ENCODE measurements at regions not wholly inside any gene's neighbourhood (a gene's known extent, or its start where the extent isn't known, plus 50 kb on each side); places are given as distances from the start of the nearest gene placed in this dataset.

GRCh38 chr15:96974761-96975160 is 644.3 kb downstream of the NR2F2 start:
- Histone ChIP-seq H3K4me3 (no peak overlapping the region), H3K4me1 (replicated peaks in 1 of 2; ENCODE audit: control insufficient read depth in 2 of 2, insufficient read depth in 2 of 2, low read length in 2 of 2) (no peaks in the 10 kb centered on the region), H3K36me3 (ENCODE audit: control insufficient read depth, insufficient read depth, low read length) (no peaks in the 10 kb centered on the region), H4K20me1 (replicated peaks; ENCODE audit: control insufficient read depth, insufficient read depth, low read length) (no peaks in the 10 kb centered on the region), H3K27ac (ENCODE audit: extremely low read depth, low read depth, low read length) (no peak overlapping the region), H3K9ac (ENCODE audit: insufficient read depth in 1 of 2, low read depth in 2 of 2, low read length in 2 of 2) (no peak overlapping the region), H3K79me2 (ENCODE audit: control insufficient read depth, insufficient read depth, low read length) (no peaks in the 10 kb centered on the region), H3K9me1 (ENCODE audit: control insufficient read depth, insufficient read depth, low read length) (no peaks in the 10 kb centered on the region), H3K9me3 (replicated peaks; ENCODE audit: control insufficient read depth, insufficient read depth, low read depth, low read length) (no peaks in the 10 kb centered on the region), H2AFZ (ENCODE audit: low read depth, low read length) (no peak overlapping the region), H3K27me3 (ENCODE audit: control insufficient read depth in 2 of 2, insufficient read depth in 2 of 2, low read length in 2 of 2) (no peaks in the 10 kb centered on the region), H3K4me2 (ENCODE audit: insufficient read depth, low read length) (no peak overlapping the region)
- intact Hi-C loops (cut with micrococcal nuclease) = no loop called here
- in situ Hi-C loops (cut with MboI) = no loop called here
- no peak for TF ChIP-seq ZNF212 (CRISPR knock-in tag; IDR thresholded peaks at IDR 0.05)
- TF ChIP-seq ZNF24 (IDR thresholded peaks at IDR 0.05) = no peak
- no peak for TF ChIP-seq ZSCAN32 (CRISPR knock-in tag; IDR thresholded peaks at IDR 0.05)
- TF ChIP-seq ZNF76 (CRISPR knock-in tag; IDR thresholded peaks at IDR 0.05; ENCODE audit: borderline replicate concordance) = no peak
- TF ChIP-seq, protein P1, sequence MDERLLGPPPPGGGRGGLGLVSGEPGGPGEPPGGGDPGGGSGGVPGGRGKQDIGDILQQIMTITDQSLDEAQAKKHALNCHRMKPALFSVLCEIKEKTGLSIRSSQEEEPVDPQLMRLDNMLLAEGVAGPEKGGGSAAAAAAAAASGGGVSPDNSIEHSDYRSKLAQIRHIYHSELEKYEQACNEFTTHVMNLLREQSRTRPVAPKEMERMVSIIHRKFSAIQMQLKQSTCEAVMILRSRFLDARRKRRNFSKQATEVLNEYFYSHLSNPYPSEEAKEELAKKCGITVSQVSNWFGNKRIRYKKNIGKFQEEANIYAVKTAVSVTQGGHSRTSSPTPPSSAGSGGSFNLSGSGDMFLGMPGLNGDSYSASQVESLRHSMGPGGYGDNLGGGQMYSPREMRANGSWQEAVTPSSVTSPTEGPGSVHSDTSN (CRISPR knock-in tag; IDR thresholded peaks at IDR 0.05; ENCODE audit: low read depth) = no peak
- TF ChIP-seq, protein P1 (tag; conservative IDR thresholded peaks at IDR 0.05; ENCODE audit: low read depth) = no peak
- no peak for TF ChIP-seq RFX1 (IDR thresholded peaks at IDR 0.05)
- no peak for TF ChIP-seq ZNF217 (CRISPR knock-in tag; IDR thresholded peaks at IDR 0.05)
- no peak for TF ChIP-seq MBD2 (IDR thresholded peaks at IDR 0.05; ENCODE audit: borderline replicate concordance, low read depth)
- TF ChIP-seq PREB (CRISPR knock-in tag; IDR thresholded peaks at IDR 0.05) = no peak
- POLR2A ChIA-PET = no interaction called here
- DNase-seq (ENCODE audit: extremely low read depth in 1 of 4, low spot score in 3 of 4) (no peak), FAIRE-seq (no peak), ATAC-seq (no peak)
- no TSS peak for BruUV-seq (replicated peaks)
- CTCF ChIA-PET (ENCODE audit: low intra/inter-chr PET ratio) = no interaction called here

Data from K562 (cell line).